ENCODE measurements at regions not wholly inside any gene's neighbourhood (a gene's known extent, or its start where the extent isn't known, plus 50 kb on each side); places are given as distances from the start of the nearest gene placed in this dataset.

GRCh38 chr11:32288276-32288675 is 147.1 kb downstream of the WT1 start:
- RAD21 ChIA-PET (ENCODE audit: unreplicated experiment): no interaction called here
- no TSS peak for BruUV-seq (replicated peaks)
- H3K4me1 ChIP-seq (ENCODE audit: control insufficient read depth, insufficient read depth, low read length): no peaks in the 10 kb centered on the region
- SMC1A ChIA-PET (ENCODE audit: uncharacterized antibody, unreplicated experiment): no interaction called here
- ATAC-seq: no peak
- no peaks in the 10 kb centered on the region for H3K79me2 ChIP-seq (ENCODE audit: control insufficient read depth, insufficient read depth, low read length)
- FAIRE-seq: no peak
- intact Hi-C loops (cut with micrococcal nuclease; ENCODE audit: unreplicated experiment): no loop called here
- no peaks in the 10 kb centered on the region for H4K20me1 ChIP-seq (ENCODE audit: control insufficient read depth, insufficient read depth)
- H3K4me2 ChIP-seq (ENCODE audit: control insufficient read depth, insufficient read depth): no peak overlapping the region
- no peaks in the 10 kb centered on the region; a peak in 2 of 4 replicates for H3K27me3 ChIP-seq (replicated peaks in 1 of 2; ENCODE audit: control insufficient read depth in 2 of 2, insufficient read depth in 2 of 2, low read length in 1 of 2)
- no peak overlapping the region for H3K9ac ChIP-seq (ENCODE audit: control insufficient read depth, insufficient read depth, low read length)
- H3K27ac ChIP-seq (ENCODE audit: control insufficient read depth, insufficient read depth): no peak overlapping the region
- no peak overlapping the region for H3K4me3 ChIP-seq
- in situ Hi-C loops (cut with MboI): no loop called here
- no peak for DNase-seq (ENCODE audit: low read depth, low spot score)
- H3K9me3 ChIP-seq (replicated peaks; ENCODE audit: control insufficient read depth, insufficient read depth, low read length): no peaks in the 10 kb centered on the region
- 0% methylated on average over 1 of the region's 1 CpG for WGBS (ENCODE audit: insufficient coverage, insufficient replicate concordance, low lambda C conversion rate, missing lambda C conversion rate)
- H2AFZ ChIP-seq (ENCODE audit: control insufficient read depth, low read depth, low read length): no peak overlapping the region
- CTCF ChIA-PET: interaction anchor here (0.6 to 1.5 kb wide), 3 partner anchors 10 to 650 kb away, joined by 3 to 7 read pairs (median 4); no protein-coding TSS in a partner anchor
- POLR2A ChIA-PET: no interaction called here
- H3K36me3 ChIP-seq (ENCODE audit: control insufficient read depth in 2 of 2, insufficient read depth in 2 of 2, low read length in 1 of 2): no peaks in the 10 kb centered on the region
- TF ChIP-seq ZSCAN29 (IDR thresholded peaks at IDR 0.05) (no peak), MTA3 (IDR thresholded peaks at IDR 0.05; ENCODE audit: borderline replicate concordance, low read length) (no peak), SIN3A (IDR thresholded peaks at IDR 0.05; ENCODE audit: low read depth, low read length) (no peak), ZBTB4 (CRISPR knock-in tag; IDR thresholded peaks at IDR 0.05) (no peak), ZNF384 (IDR thresholded peaks at IDR 0.05; ENCODE audit: borderline replicate concordance, low read depth, low read length) (no peak), FOXK2 (IDR thresholded peaks at IDR 0.05) (no peak), ESRRA (IDR thresholded peaks at IDR 0.05; ENCODE audit: low read length) (no peak), TCF12 (IDR thresholded peaks at IDR 0.05; ENCODE audit: low read depth, low read length) (no peak), TAF1 (IDR thresholded peaks at IDR 0.05; ENCODE audit: borderline replicate concordance, low read depth, low read length) (no peak), RELB (IDR thresholded peaks at IDR 0.05; ENCODE audit: low read depth) (no peak), ZNF217 (IDR thresholded peaks at IDR 0.05) (no peak), EED (IDR thresholded peaks at IDR 0.05; ENCODE audit: low read depth) (no peak)
- TF ChIP-seq, protein P1, sequence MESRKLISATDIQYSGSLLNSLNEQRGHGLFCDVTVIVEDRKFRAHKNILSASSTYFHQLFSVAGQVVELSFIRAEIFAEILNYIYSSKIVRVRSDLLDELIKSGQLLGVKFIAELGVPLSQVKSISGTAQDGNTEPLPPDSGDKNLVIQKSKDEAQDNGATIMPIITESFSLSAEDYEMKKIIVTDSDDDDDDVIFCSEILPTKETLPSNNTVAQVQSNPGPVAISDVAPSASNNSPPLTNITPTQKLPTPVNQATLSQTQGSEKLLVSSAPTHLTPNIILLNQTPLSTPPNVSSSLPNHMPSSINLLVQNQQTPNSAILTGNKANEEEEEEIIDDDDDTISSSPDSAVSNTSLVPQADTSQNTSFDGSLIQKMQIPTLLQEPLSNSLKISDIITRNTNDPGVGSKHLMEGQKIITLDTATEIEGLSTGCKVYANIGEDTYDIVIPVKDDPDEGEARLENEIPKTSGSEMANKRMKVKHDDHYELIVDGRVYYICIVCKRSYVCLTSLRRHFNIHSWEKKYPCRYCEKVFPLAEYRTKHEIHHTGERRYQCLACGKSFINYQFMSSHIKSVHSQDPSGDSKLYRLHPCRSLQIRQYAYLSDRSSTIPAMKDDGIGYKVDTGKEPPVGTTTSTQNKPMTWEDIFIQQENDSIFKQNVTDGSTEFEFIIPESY (IDR thresholded peaks at IDR 0.05): no peak
- TF ChIP-seq, protein P2, sequence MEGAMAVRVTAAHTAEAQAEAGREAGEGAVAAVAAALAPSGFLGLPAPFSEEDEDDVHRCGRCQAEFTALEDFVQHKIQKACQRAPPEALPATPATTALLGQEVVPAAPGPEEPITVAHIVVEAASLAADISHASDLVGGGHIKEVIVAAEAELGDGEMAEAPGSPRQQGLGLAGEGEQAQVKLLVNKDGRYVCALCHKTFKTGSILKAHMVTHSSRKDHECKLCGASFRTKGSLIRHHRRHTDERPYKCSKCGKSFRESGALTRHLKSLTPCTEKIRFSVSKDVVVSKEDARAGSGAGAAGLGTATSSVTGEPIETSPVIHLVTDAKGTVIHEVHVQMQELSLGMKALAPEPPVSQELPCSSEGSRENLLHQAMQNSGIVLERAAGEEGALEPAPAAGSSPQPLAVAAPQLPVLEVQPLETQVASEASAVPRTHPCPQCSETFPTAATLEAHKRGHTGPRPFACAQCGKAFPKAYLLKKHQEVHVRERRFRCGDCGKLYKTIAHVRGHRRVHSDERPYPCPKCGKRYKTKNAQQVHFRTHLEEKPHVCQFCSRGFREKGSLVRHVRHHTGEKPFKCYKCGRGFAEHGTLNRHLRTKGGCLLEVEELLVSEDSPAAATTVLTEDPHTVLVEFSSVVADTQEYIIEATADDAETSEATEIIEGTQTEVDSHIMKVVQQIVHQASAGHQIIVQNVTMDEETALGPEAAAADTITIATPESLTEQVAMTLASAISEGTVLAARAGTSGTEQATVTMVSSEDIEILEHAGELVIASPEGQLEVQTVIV (IDR thresholded peaks at IDR 0.05; ENCODE audit: borderline replicate concordance, partially characterized antibody): no peak
- TF ChIP-seq, protein P3, sequence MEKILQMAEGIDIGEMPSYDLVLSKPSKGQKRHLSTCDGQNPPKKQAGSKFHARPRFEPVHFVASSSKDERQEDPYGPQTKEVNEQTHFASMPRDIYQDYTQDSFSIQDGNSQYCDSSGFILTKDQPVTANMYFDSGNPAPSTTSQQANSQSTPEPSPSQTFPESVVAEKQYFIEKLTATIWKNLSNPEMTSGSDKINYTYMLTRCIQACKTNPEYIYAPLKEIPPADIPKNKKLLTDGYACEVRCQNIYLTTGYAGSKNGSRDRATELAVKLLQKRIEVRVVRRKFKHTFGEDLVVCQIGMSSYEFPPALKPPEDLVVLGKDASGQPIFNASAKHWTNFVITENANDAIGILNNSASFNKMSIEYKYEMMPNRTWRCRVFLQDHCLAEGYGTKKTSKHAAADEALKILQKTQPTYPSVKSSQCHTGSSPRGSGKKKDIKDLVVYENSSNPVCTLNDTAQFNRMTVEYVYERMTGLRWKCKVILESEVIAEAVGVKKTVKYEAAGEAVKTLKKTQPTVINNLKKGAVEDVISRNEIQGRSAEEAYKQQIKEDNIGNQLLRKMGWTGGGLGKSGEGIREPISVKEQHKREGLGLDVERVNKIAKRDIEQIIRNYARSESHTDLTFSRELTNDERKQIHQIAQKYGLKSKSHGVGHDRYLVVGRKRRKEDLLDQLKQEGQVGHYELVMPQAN (conservative IDR thresholded peaks at IDR 0.05): no peak

All from GM12878 (cell line).